ENCODE measurements at regions not wholly inside any gene's neighbourhood (a gene's known extent, or its start where the extent isn't known, plus 50 kb on each side); places are given as distances from the start of the nearest gene placed in this dataset.

GRCh38 chr6:1200081-1200408 lies 111.9 kb upstream of the FOXQ1 start:
- intact Hi-C loops (cut with DNase I; ENCODE audit: low total_unique reads): no loop called here
- peaks cover 0 to 7% (median 3%) of the 10 kb centered on the region in 3 donors for H3K9me3 ChIP-seq
- H3K27me3 ChIP-seq: no peaks in the 10 kb centered on the region
- no peaks in the 10 kb centered on the region for H3K36me3 ChIP-seq
- no peak for DNase-seq
- no peak overlapping the region for H3K27ac ChIP-seq
- no peaks in the 10 kb centered on the region for H3K4me1 ChIP-seq
- no peak overlapping the region for H3K4me3 ChIP-seq
- no peak for TF ChIP-seq CTCF (IDR thresholded peaks at IDR 0.05)

- H3K27ac ChIP-seq: no peak overlapping the region
- no peak for DNase-seq
- intact Hi-C loops (cut with DNase I; ENCODE audit: low total_unique reads): no loop called here
- peaks cover 0 to 7% (median 3%) of the 10 kb centered on the region in 3 donors for H3K9me3 ChIP-seq
- H3K27me3 ChIP-seq: no peaks in the 10 kb centered on the region
- no peak for TF ChIP-seq CTCF (IDR thresholded peaks at IDR 0.05)
- no peaks in the 10 kb centered on the region for H3K4me1 ChIP-seq
- no peaks in the 10 kb centered on the region for H3K36me3 ChIP-seq
- H3K4me3 ChIP-seq: no peak overlapping the region
Measured at GRCh38 chr6:1197309-1197708, 114.6 kb upstream of the FOXQ1 start.

GRCh38 chr6:1191141-1191630 lies 120.7 kb upstream of the FOXQ1 start:
- TF ChIP-seq CTCF (IDR thresholded peaks at IDR 0.05): no peak
- no peaks in the 10 kb centered on the region for H3K36me3 ChIP-seq
- no peak overlapping the region for H3K4me3 ChIP-seq
- DNase-seq: no peak
- H3K27me3 ChIP-seq: no peaks in the 10 kb centered on the region
- H3K9me3 ChIP-seq: peaks cover 0 to 7% (median 2%) of the 10 kb centered on the region in 3 donors
- no peak overlapping the region for H3K27ac ChIP-seq
- intact Hi-C loops (cut with DNase I; ENCODE audit: low total_unique reads): no loop called here
- H3K4me1 ChIP-seq: no peaks in the 10 kb centered on the region

- DNase-seq: no peak
- Histone ChIP-seq H3K36me3 (no peaks in the 10 kb centered on the region), H3K9me3 (peaks cover 0 to 1% (median 0%) of the 10 kb centered on the region in 3 donors), H3K27ac (no peak overlapping the region), H3K4me3 (no peak overlapping the region), H3K27me3 (no peaks in the 10 kb centered on the region), H3K4me1 (no peaks in the 10 kb centered on the region)
- intact Hi-C loops (cut with DNase I; ENCODE audit: low total_unique reads): no loop called here
- TF ChIP-seq CTCF (IDR thresholded peaks at IDR 0.05): no peak
Measured at GRCh38 chr6:1190366-1190765, 121.5 kb upstream of the FOXQ1 start.

GRCh38 chr6:1188199-1188598 lies 123.7 kb upstream of the FOXQ1 start:
- intact Hi-C loops (cut with DNase I; ENCODE audit: low total_unique reads): no loop called here
- Histone ChIP-seq H3K4me3 (no peak overlapping the region), H3K9me3 (no peaks in the 10 kb centered on the region), H3K27me3 (no peaks in the 10 kb centered on the region), H3K36me3 (no peaks in the 10 kb centered on the region), H3K4me1 (no peaks in the 10 kb centered on the region), H3K27ac (no peak overlapping the region)
- TF ChIP-seq CTCF (IDR thresholded peaks at IDR 0.05): no peak
- no peak for DNase-seq
